Posterior vena cava (tissue), 2 donors: ENCODE measurements at regions not wholly inside any gene's neighbourhood (a gene's known extent, or its start where the extent isn't known, plus 50 kb on each side); places are given as distances from the start of the nearest gene placed in this dataset.
"Not testable (repeated sequence)": the region's sequence is repeated elsewhere in the genome, so short reads cannot be mapped to it uniquely, and the experiment has no call there.

Experiments
- DNase-seq: peaks from one replicate; pipeline ENCODE4 v3.0.0-alpha.2; 2020; ENCODE audit warnings: low spot score
- intact Hi-C, 2 donors: fragments of 100-400 bp; cut with DNase I; formaldehyde crosslinking; loops; one replicate each; pipeline versions ENCODE4 v1.14.1 to v1.14.2; 2022 to 2023
- donor health status: DM: yes; HTN: yes; CAD: no.
- donor health status: DM: yes; HTN: yes; CAD: no.

GRCh38 chr5:60492958-60493357 lies 207.0 kb downstream of the DEPDC1B start:
- intact Hi-C loops, result no loop called here
- DNase-seq, result no peak

- intact Hi-C loops, DNase-seq: not testable (repeated sequence)
These were observed 207.6 kb downstream of the DEPDC1B start for GRCh38 chr5:60492358-60492757.

- intact Hi-C loops, result no loop called here
- DNase-seq, result no peak
These were observed 209.3 kb downstream of the DEPDC1B start for GRCh38 chr5:60490597-60491166.

DNA sequence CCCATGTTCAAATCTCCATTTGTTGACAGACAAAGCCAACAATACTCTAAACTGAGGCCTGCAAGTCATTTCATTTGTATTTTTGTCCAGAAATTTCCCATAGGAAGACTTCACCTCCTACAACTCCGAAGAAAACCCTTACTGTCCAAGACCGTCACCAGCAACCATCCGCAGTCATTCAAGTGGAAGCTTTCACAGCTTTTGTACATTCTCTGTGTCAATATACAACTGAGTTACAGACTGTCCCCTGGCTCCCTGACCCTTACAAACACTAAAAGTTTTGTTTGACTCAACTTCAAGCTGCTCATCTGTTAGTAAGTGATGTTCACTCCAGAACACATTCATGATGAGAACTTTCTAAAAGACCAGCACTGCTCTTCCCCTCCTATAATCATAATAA lies 210.1 kb downstream of the DEPDC1B start:
- intact Hi-C loops, result no loop called here
- no peak for DNase-seq

- intact Hi-C loops, result no loop called here
These were observed 210.6 kb downstream of the DEPDC1B start for GRCh38 chr5:60489377-60489776.

DNA sequence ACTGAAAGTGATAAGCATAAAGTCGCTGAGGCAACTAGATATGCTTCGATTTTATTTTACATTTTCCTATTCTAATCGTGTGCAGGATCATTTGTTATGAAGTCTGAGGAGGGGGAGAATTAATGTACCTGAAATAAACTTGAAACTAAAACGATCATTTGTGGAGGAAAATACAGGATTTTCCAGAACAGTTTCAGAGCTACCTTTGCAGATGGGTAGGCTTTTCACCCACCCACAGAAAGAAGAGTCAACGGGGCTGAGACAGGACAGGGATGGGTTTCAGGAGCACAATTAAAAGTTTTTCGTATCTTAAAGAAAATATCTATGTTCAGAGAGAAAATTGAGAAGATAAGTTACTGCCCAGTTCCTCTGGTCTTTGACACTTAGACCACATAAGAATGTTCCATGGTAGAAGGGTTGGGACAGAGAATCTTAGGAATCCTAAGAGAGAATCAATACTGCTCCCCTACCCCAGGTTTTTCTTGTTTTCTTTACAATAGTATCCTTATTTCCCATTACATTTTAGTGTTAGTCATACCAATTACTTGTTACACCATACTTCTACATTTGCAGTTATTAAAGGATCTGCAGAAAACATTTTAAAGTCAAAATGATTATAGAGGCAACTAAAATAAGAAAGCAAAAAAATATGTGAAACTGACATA lies 211.4 kb downstream of the DEPDC1B start:
- intact Hi-C loops, result no loop called here
- DNase-seq, result no peak

More at GRCh38 chr5:60489377-60489776, 210.6 kb downstream of the DEPDC1B start:
- DNase-seq, result no peak

DNA sequence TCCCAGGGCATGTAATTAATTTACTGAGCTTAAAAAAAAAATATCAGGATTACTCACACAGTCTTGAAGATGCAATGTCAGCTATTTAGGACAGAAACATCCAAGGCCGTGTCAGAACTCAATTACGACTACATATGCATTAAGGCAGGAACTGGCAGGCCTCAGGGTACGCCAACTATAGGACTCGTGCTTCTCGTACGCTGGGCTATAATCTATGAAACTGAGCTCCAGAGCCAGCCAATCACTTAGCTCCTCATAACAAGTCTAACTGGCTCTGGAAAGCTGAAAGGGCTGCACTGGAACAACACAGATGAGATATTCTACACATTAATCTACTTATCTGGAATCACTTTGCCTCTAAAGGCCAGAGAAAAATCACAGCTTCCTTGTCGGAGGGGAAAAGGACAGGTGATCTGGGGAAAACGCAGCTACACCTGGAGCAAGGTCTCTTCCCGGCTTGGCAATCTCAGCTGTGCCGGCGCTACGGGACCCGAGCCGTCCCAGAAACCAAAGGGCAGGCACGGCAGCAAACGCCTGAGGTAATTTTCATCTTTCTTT lies 212.0 kb downstream of the DEPDC1B start:
- DNase-seq, result no peak
- intact Hi-C loops, result no loop called here

- intact Hi-C loops, result no loop called here
- no peak for DNase-seq
These were observed 212.5 kb downstream of the DEPDC1B start for GRCh38 chr5:60487476-60487875.

- DNase-seq, result no peak
These were observed 214.6 kb downstream of the DEPDC1B start for GRCh38 chr5:60485361-60485760.

DNA sequence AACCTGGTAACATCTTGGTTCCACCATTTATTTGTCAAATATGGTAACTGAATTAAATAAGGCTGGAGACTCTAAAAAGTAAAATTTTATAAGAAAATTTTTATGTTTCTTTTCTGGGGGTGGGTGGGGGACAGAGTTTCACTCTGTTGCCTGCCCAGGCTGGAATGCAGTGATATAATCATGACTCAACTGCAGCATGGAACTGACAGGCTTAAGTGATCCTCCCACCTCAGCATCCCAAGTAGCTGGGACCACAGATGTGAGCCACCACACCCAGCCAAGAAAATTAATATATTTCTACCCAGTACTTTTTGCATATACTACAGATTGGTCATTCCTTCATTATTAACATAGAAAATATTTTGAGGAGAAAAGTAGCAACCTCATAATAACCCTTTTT lies 216.9 kb downstream of the DEPDC1B start:
- intact Hi-C loops, result no loop called here
- DNase-seq, result no peak

More at GRCh38 chr5:60485361-60485760, 214.6 kb downstream of the DEPDC1B start:
- intact Hi-C loops, result no loop called here

DNA sequence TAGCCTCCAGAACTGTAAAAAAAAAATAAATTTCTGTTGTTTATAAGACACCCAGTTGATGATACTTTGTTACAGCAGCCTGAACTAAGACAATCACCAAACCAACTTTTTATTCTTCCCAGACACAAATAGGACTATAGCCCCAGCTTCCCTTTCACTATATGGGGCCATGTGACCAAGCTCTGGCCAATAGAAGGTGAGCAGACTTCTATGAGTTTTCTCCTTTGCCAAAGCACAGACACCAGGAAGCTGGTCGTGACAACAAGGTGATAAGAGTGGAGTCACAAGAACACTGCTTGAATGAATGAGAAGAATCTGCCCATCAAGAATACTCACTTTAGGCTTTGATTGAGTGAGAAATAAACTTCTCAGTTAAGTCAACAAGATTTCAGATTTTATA lies 217.7 kb downstream of the DEPDC1B start:
- intact Hi-C loops, result no loop called here
- DNase-seq, result no peak

- intact Hi-C loops, result no loop called here
- DNase-seq, result no peak
These were observed 220.4 kb downstream of the DEPDC1B start for GRCh38 chr5:60479542-60479941.

GRCh38 chr5:60477849-60478248 lies 222.1 kb downstream of the DEPDC1B start:
- intact Hi-C loops, result no loop called here
- no peak for DNase-seq

GRCh38 chr5:60473654-60474053 lies 226.3 kb downstream of the DEPDC1B start:
- no peak for DNase-seq
- intact Hi-C loops, result no loop called here

- DNase-seq, intact Hi-C loops: not testable (repeated sequence)
These were observed 226.9 kb downstream of the DEPDC1B start for GRCh38 chr5:60473027-60473426.

DNA sequence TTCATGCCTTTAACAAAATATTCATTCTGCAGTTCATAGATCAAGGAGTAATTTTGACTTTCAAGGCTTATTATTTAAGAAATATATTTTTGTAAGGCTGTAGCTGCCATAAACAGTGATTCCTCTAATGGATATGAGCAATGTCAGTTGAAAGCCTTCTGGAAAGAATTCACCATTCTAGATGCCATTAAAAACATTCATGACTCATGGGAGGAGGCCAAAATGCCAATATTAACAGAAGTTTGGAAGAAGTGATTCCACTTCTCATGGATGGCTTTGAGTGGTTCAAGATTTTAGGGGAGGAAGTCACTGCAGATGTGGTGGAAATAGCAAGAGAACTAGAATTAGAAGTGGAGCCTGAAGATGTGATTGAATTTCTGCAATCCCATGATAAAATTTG lies 229.1 kb downstream of the DEPDC1B start:
- DNase-seq, result no peak
- intact Hi-C loops, result no loop called here

GRCh38 chr5:60469286-60469685 lies 230.7 kb downstream of the DEPDC1B start:
- no peak for DNase-seq
- intact Hi-C loops, result no loop called here

DNA sequence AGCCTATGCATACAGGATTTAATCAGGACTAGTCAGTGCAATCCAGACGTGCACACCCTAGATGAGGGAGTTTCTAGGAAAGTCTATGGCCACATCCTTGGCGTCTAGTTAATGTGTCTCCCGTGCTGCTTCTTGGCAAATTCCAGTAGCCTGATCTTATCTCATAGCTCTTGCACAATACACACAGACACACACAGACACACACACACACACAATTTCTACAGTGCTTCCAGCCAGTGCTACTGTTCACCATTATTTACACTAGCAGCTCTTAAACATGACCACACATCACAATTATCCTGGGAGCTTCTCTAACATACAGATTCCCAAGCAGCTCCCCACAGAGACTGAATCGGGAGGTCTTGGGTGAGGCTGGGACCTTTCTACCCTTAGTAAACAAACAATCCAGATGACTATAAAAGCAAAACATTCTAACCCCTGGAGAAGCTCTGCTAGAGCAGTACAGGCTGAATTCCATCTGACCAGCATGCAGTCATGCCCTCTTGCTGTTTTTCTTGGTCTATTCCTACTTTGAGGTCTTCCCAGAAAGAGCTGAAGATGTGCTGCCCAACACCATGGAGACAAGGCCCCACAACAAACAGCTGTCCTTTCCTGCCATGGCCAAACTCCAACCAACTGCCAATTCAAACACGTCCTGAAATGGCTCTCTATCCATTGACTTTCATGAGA lies 236.6 kb downstream of the DEPDC1B start:
- DNase-seq, result no peak
- intact Hi-C loops, result no loop called here

- intact Hi-C loops, result no loop called here
- DNase-seq, result no peak
These were observed 241.3 kb downstream of the DEPDC1B start for GRCh38 chr5:60458666-60459065.

DNA sequence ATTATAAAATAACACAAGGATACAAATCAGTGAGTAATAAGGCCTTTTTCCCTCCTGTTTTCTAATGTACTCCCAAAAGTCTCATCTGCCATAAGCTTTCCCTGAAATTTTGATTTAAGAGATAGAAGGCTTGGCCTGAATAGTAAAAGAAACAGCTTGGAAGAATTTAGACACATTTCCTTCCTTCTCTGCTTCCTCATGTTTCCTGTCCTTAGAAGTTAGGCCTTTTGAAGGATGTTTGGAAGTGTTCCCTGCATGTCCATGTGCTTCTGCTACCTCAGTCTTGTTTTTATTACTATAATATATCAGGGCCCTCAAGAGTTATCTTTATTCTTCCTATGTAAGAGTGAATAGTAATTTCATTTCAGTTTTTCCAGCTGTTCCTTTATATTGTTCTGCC lies 242.7 kb downstream of the DEPDC1B start:
- intact Hi-C loops, result no loop called here
- no peak for DNase-seq

DNA sequence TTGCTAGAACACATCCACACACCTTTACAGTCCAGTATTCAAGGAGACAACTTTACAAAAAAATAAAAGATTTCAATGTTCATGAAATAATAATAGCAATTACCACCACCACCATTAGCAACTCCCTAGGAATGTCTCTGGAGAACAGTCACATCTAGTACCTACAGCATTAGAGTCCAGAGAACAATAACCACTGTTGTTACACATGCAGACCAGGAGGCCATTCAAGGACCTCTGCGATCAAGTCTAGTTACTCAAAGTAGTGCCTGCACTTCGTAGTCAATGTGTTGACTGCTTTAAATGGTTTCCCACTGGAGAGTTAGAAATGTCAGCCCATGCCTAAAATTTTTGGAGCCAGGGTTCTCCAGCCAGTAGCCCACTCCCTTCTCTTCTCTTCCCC lies 244.4 kb downstream of the DEPDC1B start:
- no peak for DNase-seq
- intact Hi-C loops, result no loop called here
